ENCODE measurements at regions not wholly inside any gene's neighbourhood (a gene's known extent, or its start where the extent isn't known, plus 50 kb on each side); places are given as distances from the start of the nearest gene placed in this dataset.

DNA sequence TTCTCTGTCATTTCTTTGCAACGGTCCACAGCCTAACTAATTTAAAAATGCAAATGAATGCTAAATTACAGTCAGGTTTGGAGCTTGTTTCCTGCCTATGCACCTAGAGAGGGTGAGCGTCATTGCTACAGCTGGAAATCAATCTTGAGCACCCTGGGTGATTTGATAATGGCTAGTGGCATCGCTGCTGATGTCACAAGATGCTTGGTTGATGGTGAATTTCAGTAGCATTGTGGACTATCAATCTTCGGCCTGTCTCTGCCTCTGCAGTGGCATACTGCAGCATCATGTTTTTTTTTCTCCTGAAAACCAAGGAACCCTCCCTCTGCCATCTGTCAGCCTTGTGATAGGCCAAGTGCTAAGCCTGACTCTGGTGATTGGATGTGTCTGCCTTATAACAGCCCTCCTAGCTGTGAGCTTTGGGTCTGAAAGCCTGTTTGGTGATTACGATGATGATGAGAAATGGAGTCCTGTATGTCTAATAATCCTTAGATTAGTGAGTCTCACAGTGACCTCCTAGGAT lies 75.3 kb downstream of the NMUR2 start:
- TF ChIP-seq, protein P1, sequence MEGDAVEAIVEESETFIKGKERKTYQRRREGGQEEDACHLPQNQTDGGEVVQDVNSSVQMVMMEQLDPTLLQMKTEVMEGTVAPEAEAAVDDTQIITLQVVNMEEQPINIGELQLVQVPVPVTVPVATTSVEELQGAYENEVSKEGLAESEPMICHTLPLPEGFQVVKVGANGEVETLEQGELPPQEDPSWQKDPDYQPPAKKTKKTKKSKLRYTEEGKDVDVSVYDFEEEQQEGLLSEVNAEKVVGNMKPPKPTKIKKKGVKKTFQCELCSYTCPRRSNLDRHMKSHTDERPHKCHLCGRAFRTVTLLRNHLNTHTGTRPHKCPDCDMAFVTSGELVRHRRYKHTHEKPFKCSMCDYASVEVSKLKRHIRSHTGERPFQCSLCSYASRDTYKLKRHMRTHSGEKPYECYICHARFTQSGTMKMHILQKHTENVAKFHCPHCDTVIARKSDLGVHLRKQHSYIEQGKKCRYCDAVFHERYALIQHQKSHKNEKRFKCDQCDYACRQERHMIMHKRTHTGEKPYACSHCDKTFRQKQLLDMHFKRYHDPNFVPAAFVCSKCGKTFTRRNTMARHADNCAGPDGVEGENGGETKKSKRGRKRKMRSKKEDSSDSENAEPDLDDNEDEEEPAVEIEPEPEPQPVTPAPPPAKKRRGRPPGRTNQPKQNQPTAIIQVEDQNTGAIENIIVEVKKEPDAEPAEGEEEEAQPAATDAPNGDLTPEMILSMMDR (IDR thresholded peaks at IDR 0.05), result no peak
- Mint-ChIP-seq H3K4me3 (ENCODE audit: unreplicated experiment) (no peak overlapping the region), H3K27ac (ENCODE audit: unreplicated experiment) (no peak overlapping the region), H3K36me3 (ENCODE audit: low read depth) (no peaks in the 10 kb centered on the region), H3K27me3 (ENCODE audit: low read depth) (peaks cover 3% of the 10 kb centered on the region), H3K4me1 (ENCODE audit: low read depth) (no peaks in the 10 kb centered on the region), H3K9me3 (ENCODE audit: low read depth) (peaks cover 10% of the 10 kb centered on the region)
- DNase-seq (ENCODE audit: low spot score), result no peak

GRCh38 chr5:152329207-152329606 lies 75.9 kb downstream of the NMUR2 start:
- Mint-ChIP-seq H3K4me1 (ENCODE audit: low read depth) (no peaks in the 10 kb centered on the region), H3K27ac (ENCODE audit: unreplicated experiment) (no peak overlapping the region), H3K36me3 (ENCODE audit: low read depth) (no peaks in the 10 kb centered on the region), H3K27me3 (ENCODE audit: low read depth) (peaks cover 3% of the 10 kb centered on the region), H3K9me3 (ENCODE audit: low read depth) (peaks cover 10% of the 10 kb centered on the region), H3K4me3 (ENCODE audit: unreplicated experiment) (no peak overlapping the region)
- TF ChIP-seq, protein P1 (IDR thresholded peaks at IDR 0.05), result no peak
- DNase-seq (ENCODE audit: low spot score), result no peak

DNA sequence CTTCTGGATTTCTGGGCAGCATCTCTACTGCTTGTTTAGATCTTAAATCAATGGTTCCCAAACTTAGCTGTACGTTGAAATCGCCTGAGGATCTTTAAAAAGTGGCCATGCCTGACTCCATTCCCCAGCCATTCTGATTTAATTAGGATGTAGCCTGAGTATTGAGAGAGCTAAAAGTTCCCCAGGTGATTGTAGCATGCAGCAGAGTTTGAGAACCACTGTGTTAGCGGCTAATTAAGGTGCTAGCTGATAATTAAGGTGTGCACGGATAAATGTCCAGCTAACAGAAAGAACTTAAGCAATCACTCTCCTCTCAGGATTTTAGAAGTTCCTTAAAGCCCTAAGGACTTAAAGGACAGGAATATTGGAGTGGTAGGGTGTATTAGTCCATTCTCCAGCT lies 89.1 kb downstream of the NMUR2 start:
- TF ChIP-seq, protein P1 (IDR thresholded peaks at IDR 0.05), result no peak
- Mint-ChIP-seq H3K4me1 (ENCODE audit: low read depth) (no peaks in the 10 kb centered on the region), H3K27me3 (ENCODE audit: low read depth) (peaks cover 6% of the 10 kb centered on the region), H3K36me3 (ENCODE audit: low read depth) (no peaks in the 10 kb centered on the region), H3K4me3 (ENCODE audit: unreplicated experiment) (no peak overlapping the region), H3K9me3 (ENCODE audit: low read depth) (no peaks in the 10 kb centered on the region), H3K27ac (ENCODE audit: unreplicated experiment) (no peak overlapping the region)
- no peak for DNase-seq (ENCODE audit: low spot score)

DNA sequence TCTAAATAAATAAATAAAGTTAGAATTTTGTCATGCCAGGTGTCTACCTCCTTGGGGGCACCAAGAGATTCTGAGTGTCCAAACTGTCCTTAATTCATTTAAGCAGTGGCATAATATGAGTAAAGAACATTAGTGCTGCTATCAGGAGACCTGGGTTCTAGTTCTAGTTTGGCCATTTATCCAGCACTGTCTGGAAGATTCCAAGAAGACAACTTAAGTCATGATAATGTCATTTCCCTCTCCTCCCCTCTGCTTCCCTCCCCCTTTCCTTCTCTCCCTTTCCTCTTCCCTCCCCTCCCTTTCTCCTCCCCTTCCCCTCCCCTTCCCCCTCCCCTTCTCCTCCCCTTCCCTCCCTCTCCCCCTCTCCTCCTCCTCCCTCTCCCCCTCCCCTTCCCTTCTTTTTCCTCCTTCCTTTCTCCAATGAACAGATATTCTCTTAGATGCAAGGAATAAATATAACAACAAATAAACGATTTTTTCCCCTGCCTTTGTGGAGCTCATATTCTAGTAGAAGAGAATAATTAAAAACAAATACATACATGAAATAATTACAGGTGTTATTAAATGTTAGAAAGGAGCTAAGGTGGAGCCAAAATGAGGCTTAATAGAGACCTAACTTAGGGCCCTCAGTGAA lies 90.8 kb downstream of the NMUR2 start:
- TF ChIP-seq, protein P1 (IDR thresholded peaks at IDR 0.05), result no peak
- H3K9me3 Mint-ChIP-seq (ENCODE audit: low read depth), result no peaks in the 10 kb centered on the region
- no peak overlapping the region for H3K4me3 Mint-ChIP-seq (ENCODE audit: unreplicated experiment)
- no peaks in the 10 kb centered on the region for H3K4me1 Mint-ChIP-seq (ENCODE audit: low read depth)
- no peak for DNase-seq (ENCODE audit: low spot score)
- peaks cover 6% of the 10 kb centered on the region for H3K27me3 Mint-ChIP-seq (ENCODE audit: low read depth)
- no peak overlapping the region for H3K27ac Mint-ChIP-seq (ENCODE audit: unreplicated experiment)
- no peaks in the 10 kb centered on the region for H3K36me3 Mint-ChIP-seq (ENCODE audit: low read depth)

- TF ChIP-seq, protein P1 (IDR thresholded peaks at IDR 0.05), result no peak
- Mint-ChIP-seq H3K9me3 (ENCODE audit: low read depth) (no peaks in the 10 kb centered on the region), H3K27ac (ENCODE audit: unreplicated experiment) (no peak overlapping the region), H3K4me3 (ENCODE audit: unreplicated experiment) (no peak overlapping the region), H3K4me1 (ENCODE audit: low read depth) (no peaks in the 10 kb centered on the region), H3K36me3 (ENCODE audit: low read depth) (no peaks in the 10 kb centered on the region), H3K27me3 (ENCODE audit: low read depth) (peaks cover 6% of the 10 kb centered on the region)
- DNase-seq (ENCODE audit: low spot score), result no peak
These were observed 95.1 kb downstream of the NMUR2 start for GRCh38 chr5:152309926-152310450.

Measured in chondrocyte (in vitro differentiated cells).